NCI-H2081 (cell line): ENCODE measurements at regions not wholly inside any gene's neighbourhood (a gene's known extent, or its start where the extent isn't known, plus 50 kb on each side); places are given as distances from the start of the nearest gene placed in this dataset.

ENCODE experiments used
- DNase-seq, 2 experiments: peaks; one replicate each; lab custom pipeline; 2025; lab: John Stamatoyannopoulos, UW

DNA sequence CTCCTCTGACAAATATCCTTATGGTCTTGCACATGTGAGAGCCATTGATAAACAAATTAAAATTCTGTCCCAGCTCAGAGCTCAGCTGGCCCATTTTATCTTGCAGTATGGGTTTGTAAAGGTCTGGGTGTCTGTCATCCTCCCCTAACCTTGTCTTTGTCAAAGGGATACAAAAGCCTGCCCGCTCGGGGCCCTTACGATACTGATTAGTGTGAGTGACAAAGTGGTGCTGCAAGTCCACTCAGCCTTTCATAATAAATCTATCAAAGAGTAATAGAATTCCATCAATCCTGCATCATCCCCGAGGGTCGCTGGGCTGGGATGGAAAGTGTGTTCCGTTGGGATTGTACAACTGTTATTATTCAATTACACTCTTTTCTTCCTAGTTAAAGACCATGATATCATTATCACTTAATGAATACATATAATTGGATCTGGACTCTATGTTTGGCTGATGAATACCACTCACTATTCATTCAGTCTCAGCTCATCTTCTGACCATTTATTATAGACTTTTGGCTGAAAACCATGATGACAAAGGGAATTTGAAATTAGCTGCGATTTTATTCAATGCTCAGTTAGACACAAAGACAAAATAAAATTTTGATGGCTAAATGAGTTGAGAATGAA lies 122.5 kb upstream of the FOXD3 start:
- DNase-seq, result no peak

GRCh38 chr1:63200676-63201075 lies 121.7 kb upstream of the FOXD3 start:
- no peak for DNase-seq

- no peak for DNase-seq
These were observed 118.7 kb upstream of the FOXD3 start for GRCh38 chr1:63203641-63204040.

GRCh38 chr1:63205776-63206175 lies 116.6 kb upstream of the FOXD3 start:
- DNase-seq, result no peak

- DNase-seq, result no peak
These were observed 107.8 kb upstream of the FOXD3 start for GRCh38 chr1:63214553-63214952.

DNA sequence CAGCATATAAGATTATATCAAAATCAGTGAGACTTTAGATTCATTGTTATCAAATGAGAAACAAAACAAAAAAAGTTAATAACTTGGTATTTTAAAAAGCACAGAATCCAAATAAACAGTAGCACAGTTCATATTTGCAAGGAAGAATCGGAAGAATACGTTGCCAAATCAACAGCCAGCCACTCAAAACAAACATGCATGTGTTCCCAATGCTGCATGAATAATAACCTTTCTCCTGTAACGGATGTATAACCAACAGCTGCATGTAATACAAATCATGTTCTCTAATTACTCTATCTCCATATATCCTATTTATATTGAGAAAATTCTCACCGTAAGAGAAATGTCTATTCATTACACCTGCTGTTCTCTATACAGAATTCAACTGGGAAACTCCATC lies 98.9 kb upstream of the FOXD3 start:
- peak in 1 of 2 experiments; percentile 43 for DNase-seq

DNA sequence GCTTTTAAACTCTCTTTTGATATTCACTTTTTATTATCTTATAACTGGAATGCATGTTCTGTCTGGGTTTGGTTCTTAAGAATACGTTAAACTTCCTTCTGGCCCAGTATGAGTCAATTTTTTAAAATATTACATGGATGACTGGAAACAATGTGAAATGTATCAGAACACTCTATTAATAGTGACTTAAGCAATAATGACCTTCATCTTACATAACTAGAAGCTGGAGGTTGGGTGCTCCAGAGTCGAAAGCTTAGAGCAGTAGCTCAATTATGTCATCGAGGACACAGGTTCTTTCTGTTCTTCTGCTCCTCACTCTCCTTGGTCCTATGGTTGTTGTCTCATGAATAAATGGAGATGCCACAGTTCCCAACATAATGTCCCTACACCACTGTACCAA lies 91.6 kb upstream of the FOXD3 start:
- no peak for DNase-seq

GRCh38 chr1:63238721-63239120 lies 83.6 kb upstream of the FOXD3 start:
- DNase-seq, result no peak

GRCh38 chr1:63245186-63245585 lies 77.2 kb upstream of the FOXD3 start:
- DNase-seq, result no peak

GRCh38 chr1:63248216-63248615 lies 74.2 kb upstream of the FOXD3 start:
- DNase-seq, result no peak

GRCh38 chr1:63255153-63255552 lies 67.2 kb upstream of the FOXD3 start:
- no peak for DNase-seq

DNA sequence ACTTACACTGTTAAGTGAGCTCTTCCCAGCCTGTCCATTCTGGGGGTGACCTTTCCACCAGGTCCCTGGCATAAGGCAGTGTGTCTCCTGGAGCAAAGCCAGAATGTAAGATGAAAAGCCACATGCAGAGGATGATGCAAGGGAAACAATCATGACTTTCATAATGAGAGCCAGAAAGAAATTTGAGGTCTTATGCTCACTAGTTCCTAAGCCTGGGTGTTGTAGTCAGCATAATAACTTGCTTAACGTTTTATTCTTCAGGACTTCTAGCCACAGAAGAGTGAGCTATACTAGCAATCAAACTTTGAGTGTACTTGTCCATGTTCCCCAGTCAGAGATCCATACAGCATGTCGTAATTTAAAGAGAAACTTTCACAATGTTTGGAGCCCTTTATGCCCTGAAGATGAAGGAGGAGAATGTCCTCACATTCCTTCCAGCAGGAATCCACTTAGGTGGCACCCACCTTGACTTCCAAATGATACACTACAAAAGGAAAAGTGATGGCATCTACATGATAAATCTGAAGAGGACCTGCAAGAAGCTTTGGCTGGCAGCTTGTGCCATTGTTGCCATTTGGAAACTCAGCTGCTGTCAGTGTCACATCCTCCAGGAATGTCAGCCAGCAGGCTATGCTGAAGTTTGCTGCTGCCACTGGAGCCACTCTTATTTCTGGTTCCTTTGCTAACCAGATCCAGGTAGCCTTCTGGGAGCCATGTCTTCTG lies 60.5 kb upstream of the FOXD3 start:
- no peak for DNase-seq

DNA sequence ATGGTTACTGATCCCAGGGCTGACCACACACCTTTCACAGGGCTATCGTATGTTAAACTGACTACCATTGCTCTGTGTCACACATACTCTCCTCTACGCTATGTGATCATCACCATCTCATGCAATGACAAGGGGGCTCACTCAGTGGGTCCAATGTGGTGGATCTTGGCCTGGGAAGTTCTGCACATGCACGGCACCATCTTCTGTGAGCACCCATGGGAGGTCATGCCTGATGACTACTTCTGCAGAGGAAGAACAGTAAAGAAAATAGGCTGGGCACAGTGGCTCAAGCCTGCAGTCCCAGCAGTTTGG lies 60.0 kb upstream of the FOXD3 start:
- no peak for DNase-seq

DNA sequence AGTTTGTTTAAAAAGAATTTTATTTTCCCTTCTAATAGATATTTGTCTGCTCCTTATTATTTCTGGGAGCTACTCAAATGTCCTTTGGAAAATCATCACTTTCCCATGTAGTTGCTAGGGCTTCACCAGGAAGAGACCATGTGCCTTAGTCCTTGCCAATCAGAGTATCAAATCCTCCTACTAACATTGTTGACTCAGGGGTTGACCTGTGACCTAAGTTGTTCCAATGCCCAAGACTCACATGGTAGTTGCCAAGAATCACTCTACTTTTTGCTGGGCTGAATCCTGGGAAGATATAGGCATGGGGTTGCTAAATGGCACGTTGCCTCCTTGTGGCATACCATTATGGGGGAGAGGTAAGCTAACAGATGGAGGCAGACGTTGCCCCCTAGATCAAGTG lies 58.2 kb upstream of the FOXD3 start:
- no peak for DNase-seq

DNA sequence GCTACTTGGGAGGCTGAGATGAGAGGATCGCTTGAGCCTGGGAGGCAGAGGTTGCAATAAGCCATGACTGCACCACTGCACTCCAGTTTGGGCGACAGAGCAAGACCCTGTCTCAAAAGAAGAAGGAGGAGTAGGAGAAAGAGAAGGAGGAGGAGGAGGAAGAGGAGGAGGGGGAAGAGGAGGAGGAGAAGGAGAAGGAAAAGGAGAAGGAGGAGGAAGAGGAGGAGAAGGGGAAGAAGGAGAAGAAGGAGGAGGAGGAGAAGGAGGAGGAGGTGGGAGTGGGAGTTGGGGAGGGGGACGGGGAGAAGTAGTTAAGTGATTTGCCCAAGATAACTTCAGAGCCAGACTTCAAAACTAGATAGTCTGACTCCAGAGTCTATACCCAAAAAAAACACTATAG lies 55.5 kb upstream of the FOXD3 start:
- no peak for DNase-seq

GRCh38 chr1:63268876-63269275 lies 53.5 kb upstream of the FOXD3 start:
- no peak for DNase-seq

DNA sequence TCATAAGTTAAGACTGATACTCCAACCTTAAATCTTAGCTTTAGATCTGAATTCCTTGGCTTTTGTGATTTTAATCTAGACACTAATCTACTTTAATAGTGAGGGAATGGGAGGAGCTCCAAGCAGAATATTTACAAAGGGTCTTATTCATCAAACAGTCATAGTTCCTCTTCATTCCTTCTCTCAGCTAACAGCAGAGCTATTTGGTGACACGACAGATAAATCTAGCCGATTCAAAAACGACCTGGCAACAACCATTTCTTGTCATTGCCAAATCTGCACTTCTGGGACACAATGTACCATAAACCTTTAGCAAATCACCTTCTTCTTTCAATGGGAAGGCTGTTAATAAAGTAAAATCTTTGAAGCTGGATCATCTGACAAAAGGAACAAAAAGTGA lies 52.8 kb upstream of the FOXD3 start:
- no peak for DNase-seq
